Vagina (tissue), 2 donors: ENCODE measurements at regions not wholly inside any gene's neighbourhood (a gene's known extent, or its start where the extent isn't known, plus 50 kb on each side); places are given as distances from the start of the nearest gene placed in this dataset.

ENCODE experiments used
- DNase-seq, 2 donors: peaks; one replicate each; pipeline ENCODE4 v3.0.0-alpha.2; 2017; ENCODE audit errors: extremely low spot score in 2 of 2
- H3K27ac ChIP-seq: fragments of 200-600 bp; sonication (generic); one replicate; pipeline ENCODE4 v1.5.1; 2019
- H3K27me3 ChIP-seq: fragments of 200-600 bp; sonication (generic); one replicate; pipeline ENCODE4 v1.5.1; 2019
- H3K36me3 ChIP-seq, 2 donors: fragments of 200-600 bp; sonication (generic); one replicate each; pipeline ENCODE4 v1.5.1; 2017 to 2019
- H3K4me1 ChIP-seq: fragments of 200-600 bp; sonication (generic); one replicate; pipeline ENCODE4 v1.5.1; 2019
- H3K4me3 ChIP-seq, 2 donors: fragments of 200-600 bp; sonication (generic); 1 replicate in 1 of 2; 2 replicates in 1 of 2; pipeline ENCODE4 v1.5.1; 2016 to 2019
- H3K9me3 ChIP-seq: fragments of 200-600 bp; sonication (generic); one replicate; pipeline ENCODE4 v1.5.1; 2019
- POLR2A ChIP-seq, 2 donors: fragments of 450-650 bp; IDR thresholded peaks; one replicate each; pipeline ENCODE4 v1.6.1; 2017; ENCODE audit warnings: antibody characterized with exemption in 2 of 2, mild to moderate bottlenecking in 2 of 2, moderate library complexity in 2 of 2
- POLR2AphosphoS5 ChIP-seq, 2 donors: sonication (generic); formaldehyde crosslinking; IDR thresholded peaks; one replicate each; pipeline ENCODE4 v1.9.0; 2017; ENCODE audit warnings: antibody characterized with exemption in 2 of 2, mild to moderate bottlenecking in 2 of 2, low read depth in 1 of 2; ENCODE audit not compliant: insufficient read depth in 1 of 2
- intact Hi-C: fragments of 100-400 bp; cut with DNase I; formaldehyde crosslinking; loops from one replicate; pipeline ENCODE4 v1.15.1; 2023
- TF ChIP-seq, protein P1 (sequence below), 3 experiments: fragments of 450-650 bp in 2 of 3; fragments of 200-600 bp in 1 of 3; sonication (generic) in 1 of 3; IDR thresholded peaks; one replicate each; pipeline ENCODE4 v1.5.1; 2017 to 2019; ENCODE audit warnings: antibody characterized with exemption in 3 of 3, mild to moderate bottlenecking in 2 of 3, moderate library complexity in 2 of 3

DNA sequence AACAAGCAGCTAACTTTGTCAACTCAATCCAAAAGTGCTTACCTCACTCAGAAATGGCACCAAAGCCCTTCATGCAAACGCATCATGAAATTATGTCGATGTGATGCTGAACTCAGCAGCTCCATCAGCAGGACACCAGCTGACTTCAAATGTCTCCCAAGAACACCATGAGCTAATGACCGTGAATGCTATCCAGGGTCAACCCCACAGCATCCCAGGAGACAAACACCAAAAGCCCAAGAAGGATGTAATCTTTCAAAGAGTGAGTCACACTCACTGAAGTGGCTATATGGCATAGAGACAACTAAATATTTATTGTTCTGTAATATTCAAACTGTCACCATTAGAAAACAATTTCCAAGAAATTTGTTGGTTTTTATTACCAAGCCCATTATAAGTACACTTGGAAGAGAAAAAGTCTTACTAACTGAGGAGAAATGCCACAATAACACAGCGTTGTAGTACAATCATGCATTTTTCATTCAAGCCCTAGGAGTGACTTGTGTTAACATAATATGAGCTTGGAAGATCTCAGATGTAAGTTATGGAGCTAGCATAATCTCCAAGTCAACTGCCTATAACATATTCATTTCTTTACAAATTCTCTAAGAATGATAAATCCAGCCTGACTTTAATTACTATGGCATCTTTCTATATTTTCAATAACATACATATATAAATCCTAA lies 165.0 kb upstream of the CCDC68 start:
- no peaks in the 10 kb centered on the region for H3K36me3 ChIP-seq
- no peak for DNase-seq
- no peak overlapping the region for H3K27ac ChIP-seq
- TF ChIP-seq POLR2AphosphoS5 (IDR thresholded peaks at IDR 0.05; ENCODE audit: insufficient read depth in 1 of 2, low read depth in 1 of 2) (no peak), POLR2A (IDR thresholded peaks at IDR 0.05) (no peak)
- TF ChIP-seq, protein P1, sequence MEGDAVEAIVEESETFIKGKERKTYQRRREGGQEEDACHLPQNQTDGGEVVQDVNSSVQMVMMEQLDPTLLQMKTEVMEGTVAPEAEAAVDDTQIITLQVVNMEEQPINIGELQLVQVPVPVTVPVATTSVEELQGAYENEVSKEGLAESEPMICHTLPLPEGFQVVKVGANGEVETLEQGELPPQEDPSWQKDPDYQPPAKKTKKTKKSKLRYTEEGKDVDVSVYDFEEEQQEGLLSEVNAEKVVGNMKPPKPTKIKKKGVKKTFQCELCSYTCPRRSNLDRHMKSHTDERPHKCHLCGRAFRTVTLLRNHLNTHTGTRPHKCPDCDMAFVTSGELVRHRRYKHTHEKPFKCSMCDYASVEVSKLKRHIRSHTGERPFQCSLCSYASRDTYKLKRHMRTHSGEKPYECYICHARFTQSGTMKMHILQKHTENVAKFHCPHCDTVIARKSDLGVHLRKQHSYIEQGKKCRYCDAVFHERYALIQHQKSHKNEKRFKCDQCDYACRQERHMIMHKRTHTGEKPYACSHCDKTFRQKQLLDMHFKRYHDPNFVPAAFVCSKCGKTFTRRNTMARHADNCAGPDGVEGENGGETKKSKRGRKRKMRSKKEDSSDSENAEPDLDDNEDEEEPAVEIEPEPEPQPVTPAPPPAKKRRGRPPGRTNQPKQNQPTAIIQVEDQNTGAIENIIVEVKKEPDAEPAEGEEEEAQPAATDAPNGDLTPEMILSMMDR (IDR thresholded peaks at IDR 0.05), result no peak
- intact Hi-C loops, result no loop called here
- no peaks in the 10 kb centered on the region for H3K9me3 ChIP-seq
- peaks cover 4% of the 10 kb centered on the region for H3K4me1 ChIP-seq
- no peaks in the 10 kb centered on the region for H3K27me3 ChIP-seq
- no peak overlapping the region for H3K4me3 ChIP-seq

DNA sequence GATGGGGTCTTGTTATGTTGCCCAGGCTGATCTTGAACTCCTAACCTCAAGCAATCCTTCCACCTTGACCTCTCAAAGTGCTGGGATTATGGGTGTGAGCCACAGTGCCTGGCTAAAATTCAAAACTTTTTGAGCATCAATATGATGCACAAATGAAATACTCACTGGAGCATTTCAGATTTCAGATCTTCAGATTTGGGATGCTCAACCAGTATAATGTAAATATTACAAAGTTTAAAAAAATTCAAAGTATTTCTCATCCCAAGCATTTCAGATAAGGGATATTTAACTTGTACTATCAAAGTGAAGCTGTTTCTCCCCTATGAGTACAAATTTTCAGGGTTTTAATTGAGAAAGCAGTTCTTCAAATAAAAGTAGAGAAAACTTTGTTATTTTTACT lies 164.1 kb upstream of the CCDC68 start:
- H3K9me3 ChIP-seq, result no peaks in the 10 kb centered on the region
- TF ChIP-seq POLR2AphosphoS5 (IDR thresholded peaks at IDR 0.05; ENCODE audit: insufficient read depth in 1 of 2, low read depth in 1 of 2) (no peak), POLR2A (IDR thresholded peaks at IDR 0.05) (no peak)
- TF ChIP-seq, protein P1 (IDR thresholded peaks at IDR 0.05), result no peak
- no peak for DNase-seq
- H3K36me3 ChIP-seq, result no peaks in the 10 kb centered on the region
- H3K27me3 ChIP-seq, result no peaks in the 10 kb centered on the region
- no peak overlapping the region for H3K27ac ChIP-seq
- no peak overlapping the region for H3K4me3 ChIP-seq
- intact Hi-C loops, result no loop called here
- H3K4me1 ChIP-seq, result peaks cover 4% of the 10 kb centered on the region

DNA sequence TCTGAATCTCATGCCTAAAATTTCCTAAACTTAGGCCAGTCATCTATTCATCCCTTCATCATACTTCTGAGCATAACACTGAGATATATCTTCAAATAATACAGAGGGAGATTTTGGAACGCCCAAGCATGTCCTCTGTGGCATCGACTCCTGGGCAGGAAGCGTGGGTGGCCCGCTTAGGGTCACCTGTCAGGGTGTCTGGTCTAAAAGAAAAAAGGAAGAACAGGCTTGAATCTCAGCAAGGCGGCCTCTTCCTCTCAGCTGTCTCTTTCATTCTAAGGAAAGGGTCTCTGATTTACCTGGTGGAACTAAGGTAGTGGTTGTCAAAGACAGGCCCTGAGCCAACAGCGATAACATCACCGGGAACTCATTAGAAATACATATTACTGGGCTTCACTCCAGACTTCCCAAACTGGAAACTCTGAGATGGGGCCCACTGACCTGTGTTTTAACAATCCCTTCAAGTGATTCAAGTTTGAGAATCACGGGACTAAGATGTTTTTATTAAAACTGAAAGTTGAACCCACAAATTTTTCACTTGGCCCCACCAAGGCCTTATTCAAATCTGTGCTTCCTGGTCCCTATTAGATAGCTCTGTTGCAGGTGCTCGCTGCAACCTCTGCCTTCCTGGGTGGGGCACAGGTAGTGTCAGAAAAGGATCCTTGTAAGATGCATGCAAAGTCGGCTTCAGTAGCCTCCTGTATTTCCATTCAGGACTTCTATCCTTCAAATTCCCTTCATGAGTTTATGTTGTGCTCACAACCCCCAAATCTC lies 162.3 kb upstream of the CCDC68 start:
- H3K4me3 ChIP-seq, result no peak overlapping the region
- H3K4me1 ChIP-seq, result peaks cover 10% of the 10 kb centered on the region
- no peak for DNase-seq
- no peak overlapping the region for H3K27ac ChIP-seq
- H3K9me3 ChIP-seq, result no peaks in the 10 kb centered on the region
- TF ChIP-seq, protein P1 (IDR thresholded peaks at IDR 0.05), result no peak
- TF ChIP-seq POLR2AphosphoS5 (IDR thresholded peaks at IDR 0.05; ENCODE audit: insufficient read depth in 1 of 2, low read depth in 1 of 2), result no peak
- no peak for TF ChIP-seq POLR2A (IDR thresholded peaks at IDR 0.05)
- intact Hi-C loops, result no loop called here
- H3K36me3 ChIP-seq, result no peaks in the 10 kb centered on the region
- no peaks in the 10 kb centered on the region for H3K27me3 ChIP-seq

DNA sequence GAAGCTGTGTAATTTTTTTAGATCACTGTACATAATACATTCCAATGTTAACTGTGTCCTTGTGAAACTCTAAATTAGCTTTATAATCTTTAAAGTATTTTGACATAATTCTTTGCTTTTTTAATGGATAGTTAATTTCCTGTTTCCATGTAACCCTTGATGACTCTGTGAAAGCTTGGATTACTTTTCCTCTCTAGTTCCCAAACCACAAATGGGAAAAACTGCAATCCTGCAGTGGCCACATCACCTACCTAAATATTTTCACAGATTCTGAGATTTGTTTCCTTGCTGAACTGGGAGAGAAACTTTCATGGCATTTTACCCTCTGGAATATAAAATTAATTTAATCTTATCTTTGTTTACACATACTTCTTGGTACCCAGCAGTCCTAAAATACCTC lies 161.6 kb upstream of the CCDC68 start:
- TF ChIP-seq, protein P1 (IDR thresholded peaks at IDR 0.05), result no peak
- TF ChIP-seq POLR2AphosphoS5 (IDR thresholded peaks at IDR 0.05; ENCODE audit: insufficient read depth in 1 of 2, low read depth in 1 of 2) (no peak), POLR2A (IDR thresholded peaks at IDR 0.05) (no peak)
- intact Hi-C loops, result no loop called here
- Histone ChIP-seq H3K9me3 (no peaks in the 10 kb centered on the region), H3K4me1 (peaks cover 14% of the 10 kb centered on the region), H3K36me3 (no peaks in the 10 kb centered on the region), H3K4me3 (no peak overlapping the region), H3K27me3 (no peaks in the 10 kb centered on the region), H3K27ac (no peak overlapping the region)
- DNase-seq, result no peak

DNA sequence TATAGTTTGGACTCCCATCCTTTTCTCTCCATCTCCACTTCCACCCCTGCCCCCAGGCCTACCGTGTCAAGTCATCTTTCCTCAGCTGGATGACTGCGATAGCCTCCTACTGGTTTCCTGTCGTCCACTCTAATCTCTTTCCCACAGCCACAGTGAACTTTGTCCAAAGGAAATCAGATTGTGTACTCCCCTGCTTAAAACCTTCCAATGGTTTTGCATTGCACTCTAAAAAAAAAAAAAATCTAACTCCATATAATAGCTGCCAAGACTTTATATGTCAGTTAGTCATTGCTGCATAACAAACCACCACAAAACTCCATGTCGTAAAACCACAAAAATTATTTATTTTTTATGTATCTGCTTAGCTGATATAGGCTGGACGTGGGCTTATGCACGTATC lies 160.2 kb upstream of the CCDC68 start:
- no peaks in the 10 kb centered on the region for H3K36me3 ChIP-seq
- no peak overlapping the region for H3K4me3 ChIP-seq
- no peaks in the 10 kb centered on the region for H3K9me3 ChIP-seq
- H3K4me1 ChIP-seq, result peaks cover 19% of the 10 kb centered on the region
- DNase-seq, result no peak
- intact Hi-C loops, result no loop called here
- no peak overlapping the region for H3K27ac ChIP-seq
- TF ChIP-seq POLR2A (IDR thresholded peaks at IDR 0.05), result no peak
- no peak for TF ChIP-seq POLR2AphosphoS5 (IDR thresholded peaks at IDR 0.05; ENCODE audit: insufficient read depth in 1 of 2, low read depth in 1 of 2)
- TF ChIP-seq, protein P1 (IDR thresholded peaks at IDR 0.05), result no peak
- H3K27me3 ChIP-seq, result no peaks in the 10 kb centered on the region
